GM21576 (cell line): ENCODE measurements at regions not wholly inside any gene's neighbourhood (a gene's known extent, or its start where the extent isn't known, plus 50 kb on each side); places are given as distances from the start of the nearest gene placed in this dataset.

Experiments
- ATAC-seq: cut with Tn5 transposase; IDR thresholded peaks from one replicate; pipeline ENCODE4 v1.9.1; 2021; ENCODE audit warnings: mild to moderate bottlenecking, moderate library complexity; ENCODE audit not compliant: unreplicated experiment

- no peak for ATAC-seq
Observed at GRCh38 chr10:52642208-52642607, 130.4 kb downstream of the MBL2 start.

- peak; percentile 85 for ATAC-seq
Observed at GRCh38 chr10:52644373-52645186, 128.0 kb downstream of the MBL2 start.

GRCh38 chr10:52645187-52645758 lies 127.3 kb downstream of the MBL2 start:
- ATAC-seq = no peak

- no peak for ATAC-seq
Observed at GRCh38 chr10:52649511-52649910, 123.1 kb downstream of the MBL2 start.

GRCh38 chr10:52650873-52651272 lies 121.7 kb downstream of the MBL2 start:
- no peak for ATAC-seq

- ATAC-seq = no peak
Observed at GRCh38 chr10:52651293-52651692, 121.3 kb downstream of the MBL2 start.

- ATAC-seq = no peak
Observed at GRCh38 chr10:52652431-52653262, 119.9 kb downstream of the MBL2 start.

GRCh38 chr10:52653263-52653909 lies 119.2 kb downstream of the MBL2 start:
- no peak for ATAC-seq

GRCh38 chr10:52654201-52654600 lies 118.4 kb downstream of the MBL2 start:
- ATAC-seq = no peak

- ATAC-seq = no peak
Observed at GRCh38 chr10:52658112-52658511, 114.5 kb downstream of the MBL2 start.

- ATAC-seq = no peak
Observed at GRCh38 chr10:52659085-52659484, 113.5 kb downstream of the MBL2 start.

- ATAC-seq = no peak
Observed at GRCh38 chr10:52662256-52662655, 110.3 kb downstream of the MBL2 start.

GRCh38 chr10:52663161-52663560 lies 109.4 kb downstream of the MBL2 start:
- ATAC-seq = no peak

- no peak for ATAC-seq
Observed at GRCh38 chr10:52664629-52665028, 108.0 kb downstream of the MBL2 start.

GRCh38 chr10:52665821-52666220 lies 106.8 kb downstream of the MBL2 start:
- ATAC-seq = no peak

GRCh38 chr10:52666931-52667330 lies 105.7 kb downstream of the MBL2 start:
- ATAC-seq = no peak

GRCh38 chr10:52668024-52668423 lies 104.6 kb downstream of the MBL2 start:
- no peak for ATAC-seq

- ATAC-seq = no peak
Observed at GRCh38 chr10:52672880-52673279, 99.7 kb downstream of the MBL2 start.

GRCh38 chr10:52673468-52673867 lies 99.1 kb downstream of the MBL2 start:
- no peak for ATAC-seq

- ATAC-seq = no peak
Observed at GRCh38 chr10:52674474-52674873, 98.1 kb downstream of the MBL2 start.

- no peak for ATAC-seq
Observed at GRCh38 chr10:52677086-52677485, 95.5 kb downstream of the MBL2 start.
